ENCODE measurements at regions not wholly inside any gene's neighbourhood (a gene's known extent, or its start where the extent isn't known, plus 50 kb on each side); places are given as distances from the start of the nearest gene placed in this dataset.

DNA sequence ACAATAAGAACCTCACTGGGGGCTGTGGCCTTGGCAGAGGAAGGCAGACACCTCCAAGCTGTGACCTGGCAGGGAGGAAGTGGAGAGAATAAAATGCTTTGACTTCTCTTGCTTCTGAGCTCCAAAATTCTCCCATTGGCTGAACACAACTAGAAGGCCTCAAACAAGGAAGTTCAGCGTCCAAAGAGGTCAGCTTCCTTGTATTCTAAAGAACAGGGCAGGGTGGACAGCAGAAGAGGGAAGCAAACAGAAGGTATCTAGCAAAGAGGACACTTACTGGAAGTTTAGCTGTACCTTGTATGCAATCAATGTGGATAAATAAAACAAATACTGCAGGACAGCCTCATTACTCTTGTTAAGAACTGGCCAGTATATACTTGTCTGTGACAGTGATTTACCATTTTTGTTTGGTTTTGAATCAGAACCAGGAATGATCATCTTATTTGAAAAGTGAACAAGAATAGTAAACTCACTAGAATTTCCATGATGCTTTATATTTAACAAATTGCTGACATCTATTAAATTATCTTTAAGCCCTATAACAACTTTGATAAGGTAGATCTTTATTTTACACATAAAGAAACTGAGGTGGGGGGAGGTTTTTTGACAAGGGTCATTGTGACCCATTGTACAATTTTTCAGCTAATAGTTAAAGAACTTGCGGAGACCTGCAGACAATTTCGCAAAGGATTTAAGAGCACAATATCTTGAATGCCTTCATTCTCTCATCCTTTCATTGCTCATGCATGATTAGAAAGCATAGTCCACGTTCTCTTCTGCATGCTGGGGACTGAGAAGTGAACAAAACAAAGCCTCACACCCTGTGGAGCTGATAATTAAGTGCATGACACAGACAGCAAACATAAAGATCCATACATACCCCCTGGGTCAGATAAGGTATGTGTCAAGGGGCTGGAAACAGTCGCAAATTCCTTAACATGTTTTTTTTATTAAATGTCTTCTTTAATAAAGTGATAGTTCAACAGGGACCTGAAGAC lies 1448.0 kb downstream of the AACS start:
- DNase-seq (ENCODE audit: low read depth): no peak

GRCh38 chr12:126518596-126519200 lies 1453.5 kb downstream of the AACS start:
- DNase-seq (ENCODE audit: low read depth): no peak

GRCh38 chr12:126519833-126520232 lies 1454.6 kb downstream of the AACS start:
- DNase-seq (ENCODE audit: low read depth): no peak

- no peak for DNase-seq (ENCODE audit: low read depth)
Measured at GRCh38 chr12:126523891-126524290, 1458.7 kb downstream of the AACS start.

GRCh38 chr12:126534495-126534894 lies 1469.3 kb downstream of the AACS start:
- no peak for DNase-seq (ENCODE audit: low read depth)

DNA sequence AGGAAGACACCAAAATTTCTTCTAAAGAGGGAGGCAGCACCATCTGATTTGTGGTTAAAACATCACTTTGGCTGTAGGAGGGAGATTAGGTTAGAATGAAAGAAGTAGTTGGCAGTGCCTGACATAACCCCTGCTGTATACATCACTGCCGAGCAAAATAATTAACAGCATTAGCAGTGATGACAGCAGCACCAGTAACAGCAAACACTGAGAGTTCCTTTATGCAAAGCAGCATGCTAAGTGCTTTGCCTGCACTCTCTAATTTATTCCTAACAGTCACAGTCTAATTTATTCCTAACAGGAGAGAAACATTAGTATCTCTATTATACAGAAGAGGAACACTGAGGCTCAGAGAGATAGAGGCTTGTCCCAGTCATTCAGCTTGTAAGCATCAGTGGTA lies 1469.7 kb downstream of the AACS start:
- DNase-seq (ENCODE audit: low read depth): no peak

DNA sequence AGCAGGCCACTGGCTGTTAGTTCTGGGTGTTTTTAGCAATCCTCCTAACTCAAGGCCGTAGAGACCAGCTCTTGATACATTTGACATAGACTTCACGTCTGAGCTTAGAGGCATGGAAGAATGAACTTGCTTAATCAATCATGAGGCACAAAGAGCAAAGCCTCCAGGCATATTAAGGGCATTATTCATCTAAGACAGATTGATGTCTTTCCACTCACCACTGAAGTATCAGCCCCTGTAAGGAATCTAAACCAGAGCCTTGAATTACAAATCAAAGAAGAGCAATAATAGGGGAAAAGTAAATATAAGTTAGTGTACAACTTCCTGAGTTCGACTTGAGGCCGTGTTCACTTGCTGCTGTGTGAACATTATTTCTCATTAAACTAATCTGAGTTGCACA lies 1470.7 kb downstream of the AACS start:
- no peak for DNase-seq (ENCODE audit: low read depth)

GRCh38 chr12:126537961-126538530 lies 1472.8 kb downstream of the AACS start:
- DNase-seq (ENCODE audit: low read depth): no peak

- DNase-seq (ENCODE audit: low read depth): no peak
Measured at GRCh38 chr12:126538888-126539287, 1473.7 kb downstream of the AACS start.

DNA sequence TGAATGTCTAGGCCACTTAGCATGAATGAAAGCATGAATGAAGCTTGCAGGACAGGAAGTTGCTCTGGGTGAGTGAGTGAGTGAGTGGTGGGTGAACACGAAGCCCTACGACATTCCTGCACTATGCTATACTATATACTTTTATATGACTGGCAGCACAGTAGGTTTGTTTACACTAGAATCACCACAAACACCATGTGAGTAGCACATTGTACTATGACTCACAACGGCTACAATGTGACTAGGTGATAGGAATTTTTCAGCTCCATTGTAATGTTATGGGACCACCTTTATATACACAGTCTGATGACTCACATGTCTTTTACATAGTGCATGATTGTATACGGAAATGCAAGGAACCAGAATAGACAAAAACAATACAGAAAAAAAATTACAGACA lies 1480.2 kb downstream of the AACS start:
- no peak for DNase-seq (ENCODE audit: low read depth)

DNA sequence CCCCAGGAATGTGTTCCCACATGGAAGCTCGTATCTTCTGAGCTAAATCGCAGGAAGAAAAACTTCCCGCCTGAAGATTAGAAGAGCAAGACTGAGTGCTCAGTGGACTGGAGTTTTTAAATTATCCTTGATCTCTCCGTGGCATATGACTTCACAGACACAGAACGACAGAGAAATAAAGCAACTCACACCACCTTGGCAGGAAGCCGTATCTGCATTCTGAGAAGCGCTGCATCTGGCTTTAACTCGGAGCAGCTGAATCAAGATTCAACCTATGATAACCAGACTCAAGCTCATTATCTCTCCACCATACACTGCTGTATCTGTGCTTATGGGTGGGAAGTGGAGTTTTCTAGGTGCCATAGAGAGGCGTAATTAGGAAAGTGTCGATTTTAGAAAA lies 1482.7 kb downstream of the AACS start:
- no peak for DNase-seq (ENCODE audit: low read depth)

GRCh38 chr12:126551869-126552268 lies 1486.6 kb downstream of the AACS start:
- DNase-seq (ENCODE audit: low read depth): no peak

- DNase-seq (ENCODE audit: low read depth): no peak
Measured at GRCh38 chr12:126554625-126555024, 1489.4 kb downstream of the AACS start.

GRCh38 chr12:126557659-126558058 lies 1492.4 kb downstream of the AACS start:
- no peak for DNase-seq (ENCODE audit: low read depth)

DNA sequence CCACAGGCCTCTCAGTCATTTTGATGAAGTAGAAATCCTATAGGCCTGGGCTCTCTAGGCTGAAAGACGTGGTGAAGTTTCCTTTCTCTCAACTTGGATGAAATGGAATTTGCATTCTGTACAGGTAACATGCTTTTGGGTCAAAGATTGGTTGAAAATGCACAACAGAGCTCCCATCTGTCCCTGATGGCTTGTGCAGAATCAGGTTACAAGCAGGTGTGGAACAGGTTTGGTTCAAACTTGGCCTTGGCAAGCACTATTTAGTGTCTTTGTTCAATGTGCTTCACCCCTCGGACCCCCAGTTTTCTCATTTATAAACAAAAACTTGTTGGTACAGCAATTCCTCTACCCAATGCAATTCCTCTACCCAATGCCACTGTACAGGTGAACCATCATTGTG lies 1493.0 kb downstream of the AACS start:
- DNase-seq (ENCODE audit: low read depth): no peak

DNA sequence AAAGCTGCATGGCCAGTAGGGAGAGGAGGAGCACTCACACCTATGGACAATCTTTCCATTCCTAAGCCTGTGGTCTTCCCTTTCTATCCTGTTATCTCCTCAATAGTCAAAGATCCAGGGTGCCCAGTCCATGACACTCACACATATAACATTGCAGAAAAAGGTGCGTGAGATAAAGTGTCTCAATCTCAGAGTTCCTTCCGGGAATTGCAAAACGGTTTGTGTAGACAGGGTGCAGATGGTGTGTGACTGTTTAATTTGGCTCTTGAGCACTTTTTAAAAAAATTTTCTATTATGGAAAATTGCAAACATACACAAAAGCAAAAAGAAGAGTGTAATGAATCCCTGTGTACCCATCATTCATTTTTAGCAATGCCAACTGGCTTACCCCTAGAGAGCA lies 1493.6 kb downstream of the AACS start:
- DNase-seq (ENCODE audit: low read depth): no peak

DNA sequence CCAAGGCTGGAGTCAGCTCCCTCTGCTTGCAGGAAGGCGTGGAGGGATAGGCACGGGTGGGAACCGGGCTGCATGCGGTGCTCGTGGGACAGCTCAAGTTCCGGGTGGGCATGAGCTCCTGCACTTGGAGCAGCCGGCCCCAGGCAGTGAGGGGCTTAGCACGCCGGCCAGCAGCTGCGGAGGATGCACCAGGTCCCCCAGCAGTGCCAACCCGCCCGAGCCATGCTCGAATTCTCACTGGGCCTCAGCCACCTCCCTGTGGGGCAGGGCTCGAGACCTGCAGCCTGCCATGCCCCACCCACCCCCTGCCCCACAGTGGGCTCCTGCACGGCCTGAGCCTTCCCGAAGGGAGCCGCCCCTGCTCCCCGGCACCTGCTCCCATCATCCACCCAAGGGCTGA lies 1501.8 kb downstream of the AACS start:
- DNase-seq (ENCODE audit: low read depth): no peak

DNA sequence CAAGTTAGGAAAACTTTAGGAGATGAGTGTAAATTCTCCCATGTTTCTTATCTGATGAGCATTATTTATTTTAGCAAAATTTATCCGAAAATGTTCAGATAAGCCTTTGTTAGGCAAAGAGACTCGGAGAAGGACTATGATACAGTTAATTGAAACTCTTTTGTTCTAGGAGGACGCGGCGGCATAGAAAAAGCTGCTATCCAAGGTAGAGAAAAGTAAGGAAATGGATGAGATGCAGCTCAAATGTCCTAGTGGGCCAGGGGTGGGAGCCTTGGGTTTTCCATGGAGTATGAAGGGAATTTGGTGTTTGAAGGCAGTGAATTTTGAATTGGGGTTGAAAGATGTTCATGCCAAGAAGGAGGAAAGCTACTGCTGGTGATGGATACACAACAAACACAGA lies 1504.5 kb downstream of the AACS start:
- DNase-seq (ENCODE audit: low read depth): no peak

DNA sequence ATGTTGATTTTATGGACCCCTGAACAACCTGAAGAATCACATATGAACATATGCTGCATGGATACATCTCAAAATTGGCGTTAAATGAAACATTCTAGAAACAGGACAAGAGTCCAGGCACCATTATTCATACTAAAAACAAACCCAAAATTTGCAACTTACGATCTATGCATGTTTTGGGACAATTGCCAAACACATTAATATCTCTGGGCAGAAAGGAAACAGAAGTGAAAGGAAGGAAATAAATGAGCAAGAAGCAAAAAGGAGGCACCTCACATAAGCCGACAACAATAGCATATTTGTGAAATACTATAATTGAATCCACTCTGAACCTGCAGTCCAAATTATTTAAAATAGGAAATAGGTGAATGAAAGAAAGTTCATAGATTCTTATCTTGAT lies 1505.3 kb downstream of the AACS start:
- DNase-seq (ENCODE audit: low read depth): no peak

GRCh38 chr12:126572170-126572569 lies 1506.9 kb downstream of the AACS start:
- no peak for DNase-seq (ENCODE audit: low read depth)

DNA sequence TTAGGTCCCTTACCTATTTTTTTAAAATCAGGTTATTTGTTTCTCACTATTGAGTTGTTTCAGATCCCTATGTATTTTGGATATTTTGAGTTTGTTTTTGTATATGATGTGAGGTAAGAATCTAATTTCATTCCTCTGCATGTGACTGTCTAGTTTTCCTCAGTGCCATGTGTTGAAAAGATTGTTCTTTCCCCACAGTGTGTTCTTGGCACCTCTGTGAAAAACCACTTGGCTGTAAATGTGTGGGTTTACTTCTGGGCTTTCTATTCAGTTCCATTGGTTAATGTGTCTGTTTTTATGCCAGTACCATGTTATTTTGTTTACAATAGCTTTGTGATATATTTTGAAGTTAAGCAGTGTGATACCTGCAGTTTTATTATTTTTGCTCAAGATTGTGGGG lies 1516.4 kb downstream of the AACS start:
- no peak for DNase-seq (ENCODE audit: low read depth)

DNA sequence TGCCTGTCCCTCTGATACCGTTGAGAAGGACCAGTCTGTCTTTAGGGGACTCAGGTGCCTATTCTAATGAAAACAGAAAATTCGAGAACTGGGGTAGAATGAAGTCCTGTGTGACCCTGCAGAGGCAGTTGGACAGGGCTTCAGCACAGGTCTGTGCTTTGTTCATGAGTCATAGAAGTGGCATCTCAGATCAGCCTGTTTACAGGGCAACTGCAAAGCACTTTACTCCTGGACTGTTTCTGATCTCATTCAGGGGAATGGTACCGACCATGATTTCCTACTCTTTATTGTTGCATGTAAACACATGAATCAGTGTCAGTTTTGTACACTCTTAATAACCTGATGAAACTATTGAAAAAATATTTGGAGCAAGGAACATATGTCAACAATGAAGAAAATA lies 1517.0 kb downstream of the AACS start:
- no peak for DNase-seq (ENCODE audit: low read depth)

DNA sequence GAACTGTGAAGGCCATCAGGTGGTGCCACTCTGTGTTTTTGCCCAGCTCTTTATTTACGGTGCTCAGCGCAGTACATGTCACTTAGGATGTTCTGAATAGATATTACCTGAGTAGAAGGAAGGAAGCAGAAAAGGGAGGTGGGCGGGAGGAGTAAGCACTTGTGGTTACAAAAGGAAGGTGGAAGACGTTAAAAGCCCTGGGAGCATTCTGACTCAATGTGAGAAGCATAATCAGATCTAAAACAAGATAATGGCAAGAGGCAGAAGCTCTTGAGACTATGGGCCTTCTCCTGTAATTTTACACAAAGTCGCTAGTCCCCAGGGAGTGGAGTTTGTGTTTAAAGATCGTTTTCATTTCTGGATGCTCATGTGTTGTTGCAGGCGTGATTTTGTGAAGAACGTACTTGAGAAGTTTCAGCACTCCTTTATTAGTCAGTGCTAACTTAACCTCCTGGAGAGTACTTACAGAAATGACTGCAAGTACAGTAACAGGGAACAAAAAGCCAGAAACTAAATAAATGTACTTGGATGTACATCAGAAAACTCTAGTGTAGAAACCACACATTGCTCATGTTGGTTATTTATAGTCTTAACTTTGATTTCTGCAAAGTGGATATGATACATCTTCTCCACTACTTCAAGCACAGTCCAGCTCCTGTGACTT lies 1523.5 kb downstream of the AACS start:
- no peak for DNase-seq (ENCODE audit: low read depth)

Data from stimulated activated CD8-positive, alpha-beta memory T cell treated with anti-CD3 and anti-CD28 coated beads, Interleukin-15, amount 100 ng/mL, for 1 hour (primary cell).